ENCODE measurements at regions not wholly inside any gene's neighbourhood (a gene's known extent, or its start where the extent isn't known, plus 50 kb on each side); places are given as distances from the start of the nearest gene placed in this dataset.
"Not testable (repeated sequence)": the region's sequence is repeated elsewhere in the genome, so short reads cannot be mapped to it uniquely, and the experiment has no call there.

DNA sequence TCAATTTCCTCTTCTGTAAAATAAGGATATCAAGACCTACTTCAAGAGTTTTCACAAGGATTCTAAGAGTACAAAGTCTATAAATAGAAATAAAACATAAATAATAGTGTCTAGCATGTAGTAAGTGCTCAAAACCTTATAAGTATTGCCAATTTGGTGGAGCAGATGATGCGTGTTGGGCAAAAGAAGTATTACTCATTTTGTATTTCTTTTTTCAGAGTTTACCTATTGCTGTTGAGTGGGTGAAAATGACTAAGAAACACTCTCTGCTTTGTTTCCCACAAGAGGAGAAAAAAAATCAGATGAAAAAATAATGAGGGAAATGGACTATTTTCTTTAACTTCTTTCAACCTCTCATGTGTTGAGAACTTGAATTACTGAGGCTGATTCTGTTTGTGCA is 103.3 kb upstream of the KCNK2 start:
- DNase-seq = no peak

DNA sequence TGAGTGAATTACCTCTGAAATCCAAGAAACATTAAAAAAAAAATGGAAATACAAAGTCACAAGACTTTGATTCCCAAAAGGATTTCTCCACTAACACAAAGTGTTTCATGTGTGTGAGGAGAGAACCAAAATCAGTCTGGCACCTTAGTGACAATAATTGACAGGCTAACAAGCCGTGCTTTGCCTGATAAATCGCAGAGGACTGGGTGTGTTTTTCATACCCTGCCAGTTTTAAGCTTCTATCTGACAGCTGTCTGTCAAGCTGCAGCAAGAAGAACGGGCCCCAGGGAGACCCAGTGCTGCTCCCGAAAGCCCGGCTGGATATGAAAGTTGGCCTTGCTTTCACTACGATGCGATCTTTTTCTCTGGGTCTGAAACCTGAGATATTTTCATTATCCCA is 101.6 kb upstream of the KCNK2 start:
- no peak for DNase-seq

- DNase-seq = no peak
Measured at GRCh38 chr1:214983126-214983869, 99.2 kb upstream of the KCNK2 start.

DNA sequence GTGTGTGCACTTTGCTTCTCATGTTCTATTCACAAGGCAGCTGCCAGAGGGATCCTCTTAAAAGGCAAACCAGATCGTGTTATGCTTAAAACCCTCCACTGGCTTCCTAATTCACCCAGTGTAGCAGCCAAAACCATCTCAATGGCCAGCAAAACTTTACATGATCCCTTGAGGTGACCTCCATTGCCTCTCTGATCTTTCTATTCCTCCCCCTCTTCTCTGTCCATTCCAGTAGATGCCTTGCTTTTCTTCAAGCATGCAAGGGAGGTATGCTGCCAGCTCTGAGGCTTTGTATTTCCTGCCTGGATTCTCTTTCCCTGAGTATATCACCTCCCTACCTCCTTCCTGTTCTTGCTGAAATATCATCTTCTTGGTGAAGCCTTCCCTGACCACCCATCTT is 93.2 kb upstream of the KCNK2 start:
- DNase-seq = no peak

DNA sequence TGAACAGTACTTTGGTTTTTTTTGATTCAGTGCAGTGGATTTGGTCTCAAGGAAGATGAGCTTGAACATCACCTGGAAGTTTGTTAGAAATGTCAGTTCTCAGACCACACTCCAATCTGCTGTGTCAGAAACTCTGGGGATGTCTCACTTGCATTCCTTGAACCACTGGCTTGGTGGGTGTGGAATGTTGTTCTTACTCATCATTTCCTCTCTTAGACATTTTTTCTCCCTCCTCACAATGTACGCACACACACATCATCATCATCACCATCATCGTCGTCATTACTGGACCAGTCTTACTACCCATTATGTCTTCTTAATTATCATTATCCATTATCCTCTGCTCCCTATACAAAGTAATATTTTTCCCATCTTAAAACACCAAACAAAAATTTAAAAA is 91.9 kb upstream of the KCNK2 start:
- no peak for DNase-seq

- DNase-seq = no peak
Measured at GRCh38 chr1:214991691-214992315, 90.7 kb upstream of the KCNK2 start.

- no peak for DNase-seq
Measured at GRCh38 chr1:214993419-214993818, 89.1 kb upstream of the KCNK2 start.

DNA sequence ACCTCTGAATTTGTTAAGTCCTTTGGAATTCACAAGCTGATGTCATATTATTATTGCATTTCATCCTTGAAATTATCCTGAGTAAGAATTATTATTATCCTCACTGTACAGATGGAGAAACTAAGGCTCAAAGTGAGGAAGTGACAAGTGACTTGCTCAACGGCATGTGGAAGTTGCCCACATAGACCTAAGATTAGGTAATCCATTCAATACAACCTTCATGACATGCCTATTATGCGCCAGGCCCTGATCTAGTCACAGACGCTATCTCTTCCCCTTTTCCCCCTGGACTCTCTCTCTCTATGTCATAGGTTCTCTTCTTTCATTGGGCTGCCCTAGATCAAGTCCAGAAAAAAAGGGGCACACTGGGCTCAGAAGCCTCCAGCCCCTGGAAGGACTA is 84.9 kb upstream of the KCNK2 start:
- no peak for DNase-seq

DNA sequence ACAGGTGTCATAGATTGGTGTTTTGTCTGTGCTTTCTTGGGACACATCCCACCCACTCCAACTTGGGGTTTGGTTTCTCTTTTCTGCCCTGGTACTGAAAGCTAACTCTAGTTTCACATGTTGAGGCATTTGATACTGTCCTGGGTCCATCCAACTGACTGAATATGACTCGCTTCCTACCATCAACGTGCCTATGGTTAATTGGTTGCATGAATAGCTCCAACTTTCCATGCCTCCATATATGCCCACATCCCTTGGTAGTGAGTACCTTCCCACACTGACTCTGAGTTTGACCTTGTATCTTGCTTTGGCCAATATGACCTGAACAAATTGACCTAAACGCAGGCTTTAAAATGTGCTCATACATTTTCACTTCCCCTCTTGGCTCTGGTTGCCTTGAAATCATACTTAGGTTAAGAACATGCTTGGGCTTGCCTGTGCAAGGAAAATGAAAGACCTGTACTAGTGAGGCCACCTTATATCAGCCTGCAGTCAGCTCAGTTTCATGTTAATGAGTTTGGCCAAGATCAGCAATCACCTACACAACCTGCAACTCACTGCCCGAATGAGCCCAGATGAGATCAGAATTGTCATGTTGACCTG is 81.0 kb upstream of the KCNK2 start:
- no peak for DNase-seq

GRCh38 chr1:215002471-215002870 is 80.1 kb upstream of the KCNK2 start:
- no peak for DNase-seq

DNA sequence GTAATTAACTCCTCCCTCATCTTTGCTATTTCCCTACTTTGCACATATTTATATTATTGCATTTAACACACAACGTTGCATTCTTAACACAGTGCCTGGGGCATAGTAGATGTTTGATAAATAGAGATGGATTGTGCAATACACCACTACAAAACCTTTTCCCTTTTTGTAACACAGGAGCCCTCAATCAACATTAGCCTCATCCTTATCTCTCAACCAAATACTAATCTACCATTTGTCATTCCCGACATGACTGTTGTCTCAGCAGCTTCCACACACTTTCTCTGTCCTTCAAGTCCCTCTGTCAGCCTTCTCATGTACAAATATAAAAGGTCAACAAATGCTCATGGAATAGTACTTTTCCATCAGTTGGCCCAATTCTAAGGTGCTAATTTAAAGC is 78.9 kb upstream of the KCNK2 start:
- DNase-seq = no peak

DNA sequence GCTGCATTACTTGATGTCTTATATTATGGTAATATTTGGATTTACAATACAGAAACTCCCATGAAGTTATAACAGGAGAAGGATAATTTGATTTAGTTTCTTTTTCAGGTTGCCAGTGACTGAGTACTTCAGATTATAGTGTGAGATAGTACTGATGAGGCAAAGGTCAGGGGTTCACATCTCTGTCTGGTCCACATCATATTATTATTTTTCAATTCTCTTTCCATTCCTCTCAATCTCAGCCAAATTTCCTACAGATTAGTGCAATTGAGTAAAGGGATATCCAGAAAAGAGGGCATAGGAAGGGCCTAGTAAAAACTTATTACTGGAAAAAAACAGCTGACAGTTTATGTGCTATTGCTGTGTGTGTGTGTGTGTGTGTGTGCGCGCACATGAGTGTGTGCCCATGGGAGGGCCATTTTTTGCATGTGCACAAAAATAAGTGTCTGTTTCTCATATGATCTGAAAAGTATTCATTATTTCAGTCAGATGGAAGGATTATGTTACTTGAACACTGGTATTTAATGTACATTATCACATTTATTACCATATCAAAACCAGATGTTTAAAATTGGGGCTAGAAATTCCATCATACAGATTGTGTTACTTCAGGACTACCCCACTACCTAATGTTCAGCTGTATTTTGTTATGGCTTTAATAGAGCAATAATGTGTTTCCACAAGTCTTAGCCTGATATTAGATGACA is 78.3 kb upstream of the KCNK2 start:
- DNase-seq = no peak

GRCh38 chr1:215005078-215005477 is 77.5 kb upstream of the KCNK2 start:
- DNase-seq = no peak

GRCh38 chr1:215005656-215006345 is 76.7 kb upstream of the KCNK2 start:
- DNase-seq = no peak

GRCh38 chr1:215007880-215008279 is 74.7 kb upstream of the KCNK2 start:
- no peak for DNase-seq

DNA sequence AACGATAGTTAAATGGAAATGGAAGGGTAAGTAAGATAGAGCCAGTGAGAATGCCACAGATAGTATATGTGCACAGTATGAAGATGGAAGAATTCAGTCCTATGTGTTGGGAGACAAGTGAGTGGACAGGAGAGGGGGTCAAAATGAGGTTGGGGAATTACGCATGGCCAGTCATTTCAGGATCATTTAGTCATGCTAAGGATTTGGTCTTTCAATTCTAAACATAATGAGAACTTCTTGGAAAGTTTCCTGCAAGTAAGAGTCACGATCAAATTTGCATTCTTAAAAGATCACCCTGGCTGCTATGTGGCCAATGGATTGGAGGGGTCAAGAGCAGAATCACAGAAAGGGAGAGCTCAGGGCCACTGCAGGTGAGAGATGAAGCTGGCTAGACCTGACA is 64.0 kb upstream of the KCNK2 start:
- no peak for DNase-seq

GRCh38 chr1:215022204-215022603 is 60.3 kb upstream of the KCNK2 start:
- no peak for DNase-seq

DNA sequence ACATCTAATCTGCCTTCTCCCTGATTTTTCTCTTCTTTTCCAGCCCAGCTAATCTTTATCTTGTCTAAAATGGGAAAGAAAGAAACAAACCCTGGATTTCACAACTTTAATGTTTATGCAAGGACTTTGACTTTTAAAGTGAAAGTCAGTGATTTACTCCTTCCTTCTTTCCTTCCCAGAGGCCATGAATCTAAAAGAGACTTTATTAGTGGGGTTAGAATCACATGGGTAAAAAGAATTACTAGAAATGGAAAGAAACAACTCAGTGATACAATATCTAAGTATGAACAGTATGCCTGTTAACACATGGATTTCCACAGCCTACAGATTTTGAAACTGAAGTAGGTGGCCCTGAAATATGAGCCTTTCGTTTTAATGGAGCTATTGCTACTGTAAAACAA is 59.8 kb upstream of the KCNK2 start:
- DNase-seq = no peak

DNA sequence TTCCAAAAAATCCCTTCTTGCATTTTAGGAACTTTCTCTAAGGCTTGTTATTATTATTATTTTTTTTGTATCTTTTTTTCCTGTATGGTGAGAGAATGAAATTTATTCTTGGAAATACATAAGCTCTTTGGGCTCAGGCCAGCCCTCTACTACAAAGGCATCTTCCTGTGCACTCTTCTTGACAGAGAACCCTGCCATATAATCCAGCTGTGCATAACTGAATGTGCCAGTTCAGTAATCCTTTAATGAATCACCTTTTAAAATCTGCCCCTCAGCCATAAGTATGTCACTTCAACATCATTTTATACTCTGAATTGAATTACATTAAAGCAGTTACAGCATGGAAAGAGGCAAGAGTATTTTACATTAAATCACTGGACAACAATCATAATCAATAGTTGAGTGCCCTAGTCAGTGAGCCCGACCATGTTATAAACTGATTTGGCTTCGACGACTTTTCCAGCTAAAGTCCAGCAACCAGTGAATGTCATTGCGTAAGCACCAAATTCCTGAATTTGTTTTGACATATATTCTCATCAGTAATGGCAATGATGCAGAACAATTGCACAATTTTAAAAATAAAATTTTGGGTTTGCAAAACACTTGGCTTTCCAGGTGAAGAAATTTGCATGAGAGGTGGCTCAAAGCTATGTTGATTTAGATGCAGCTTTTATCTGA is 59.2 kb upstream of the KCNK2 start:
- DNase-seq = no peak

DNA sequence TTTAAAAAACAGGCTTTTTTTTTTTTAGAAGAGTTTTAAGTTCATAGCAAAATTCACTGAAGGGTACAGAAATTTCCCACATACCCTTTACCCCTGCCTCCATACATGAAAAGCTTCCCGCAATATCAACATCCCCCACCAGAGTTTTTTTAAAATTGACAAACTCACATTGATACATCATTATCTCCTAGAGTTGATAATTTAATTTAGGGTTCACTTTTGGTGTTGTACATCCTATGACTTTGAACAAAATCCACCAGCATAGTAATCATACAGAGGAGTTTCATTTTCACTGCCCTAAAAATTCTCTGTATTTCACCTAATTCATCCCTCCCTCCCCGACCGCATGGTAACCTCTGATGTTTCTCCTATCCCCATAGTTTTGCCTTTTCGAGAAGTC is 53.6 kb upstream of the KCNK2 start:
- DNase-seq = no peak

DNA sequence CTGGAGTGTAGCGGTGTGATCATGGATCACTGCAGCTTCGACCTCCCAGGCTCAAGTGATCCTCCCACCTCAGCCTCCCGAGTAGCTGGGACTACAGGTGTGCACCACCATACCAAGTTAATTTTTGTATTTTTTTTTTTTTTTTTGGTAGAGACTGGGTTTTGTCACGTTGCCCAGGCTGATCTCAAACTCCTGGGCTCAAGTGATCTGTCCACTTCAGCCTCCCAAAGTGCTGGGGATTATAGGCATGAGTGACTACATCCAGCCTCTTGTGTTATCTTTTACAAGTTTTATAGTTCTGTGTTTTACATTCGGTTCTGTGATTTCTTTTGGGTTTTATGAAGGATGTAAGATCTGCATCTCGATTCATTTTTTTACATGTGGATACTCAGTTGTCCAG is 52.0 kb upstream of the KCNK2 start:
- DNase-seq = not testable (repeated sequence)
